Mucosa of descending colon (tissue), 3 donors: ENCODE measurements at regions not wholly inside any gene's neighbourhood (a gene's known extent, or its start where the extent isn't known, plus 50 kb on each side); places are given as distances from the start of the nearest gene placed in this dataset.

ENCODE experiments used
- ATAC-seq: fragments of 200-7000 bp; cut with Tn5 transposase; one replicate; pipeline ENCODE4 v1.9.1; 2020; ENCODE audit warnings: mild to moderate bottlenecking, moderate library complexity
- DNase-seq, 3 donors: peaks; one replicate each; pipeline ENCODE4 v3.0.0-alpha.2; 2020
- H3K36me3 ChIP-seq: fragments of 200-600 bp; one replicate; pipeline ENCODE4 v1.8.0; 2021; ENCODE audit warnings: low read depth, mild to moderate bottlenecking
- H3K4me1 ChIP-seq: fragments of 200-600 bp; one replicate; pipeline ENCODE4 v1.8.0; 2021; ENCODE audit warnings: low read depth, mild to moderate bottlenecking
- H3K4me3 ChIP-seq: fragments of 200-600 bp; one replicate; pipeline ENCODE4 v1.8.0; 2021; ENCODE audit warnings: mild to moderate bottlenecking
- H3K9me3 ChIP-seq: fragments of 200-600 bp; one replicate; pipeline ENCODE4 v1.8.0; 2021; ENCODE audit warnings: mild to moderate bottlenecking
- intact Hi-C, 2 donors: fragments of 100-400 bp; cut with DNase I in 1 of 2; cut with micrococcal nuclease in 1 of 2; formaldehyde crosslinking; loops; one replicate each; pipeline versions ENCODE4 v1.11.0 to v1.11.1; 2022; cut with DNase I, micrococcal nuclease
- TF ChIP-seq, protein P1 (sequence below): fragments of 200-600 bp; IDR thresholded peaks from one replicate; pipeline ENCODE4 v1.8.0; 2022; ENCODE audit warnings: antibody characterized with exemption, mild to moderate bottlenecking
- donor health status: DM: no; HTN: no; CAD: no; lungs with moderate emphysema.
- donor health status: DM: no; HTN: no; CAD: no.
- donor health status: DM: no; HTN: yes; CAD: no.

DNA sequence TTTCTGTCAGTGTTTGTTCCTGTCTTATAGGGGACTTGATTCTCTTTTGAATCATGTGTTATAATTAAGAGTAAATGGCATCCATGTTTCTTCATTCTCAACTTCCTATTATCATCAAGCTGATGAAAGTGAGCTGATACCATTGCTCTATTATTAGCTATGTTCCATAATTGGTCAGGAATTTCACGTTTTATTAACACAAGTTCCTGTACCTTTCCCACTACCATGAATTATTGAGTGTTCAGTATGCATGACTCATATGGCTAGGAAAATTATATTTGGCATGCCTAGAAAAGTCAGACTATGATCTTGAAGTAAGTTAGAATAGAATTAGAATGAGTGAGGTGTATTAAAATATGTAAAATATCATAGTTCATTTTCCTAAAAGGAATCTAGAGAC, 278.9 kb upstream of the LRRC3B start:
- Histone ChIP-seq H3K4me3 (no peak overlapping the region), H3K36me3 (no peaks in the 10 kb centered on the region), H3K9me3 (peaks cover 32% of the 10 kb centered on the region), H3K4me1 (no peaks in the 10 kb centered on the region)
- TF ChIP-seq, protein P1, sequence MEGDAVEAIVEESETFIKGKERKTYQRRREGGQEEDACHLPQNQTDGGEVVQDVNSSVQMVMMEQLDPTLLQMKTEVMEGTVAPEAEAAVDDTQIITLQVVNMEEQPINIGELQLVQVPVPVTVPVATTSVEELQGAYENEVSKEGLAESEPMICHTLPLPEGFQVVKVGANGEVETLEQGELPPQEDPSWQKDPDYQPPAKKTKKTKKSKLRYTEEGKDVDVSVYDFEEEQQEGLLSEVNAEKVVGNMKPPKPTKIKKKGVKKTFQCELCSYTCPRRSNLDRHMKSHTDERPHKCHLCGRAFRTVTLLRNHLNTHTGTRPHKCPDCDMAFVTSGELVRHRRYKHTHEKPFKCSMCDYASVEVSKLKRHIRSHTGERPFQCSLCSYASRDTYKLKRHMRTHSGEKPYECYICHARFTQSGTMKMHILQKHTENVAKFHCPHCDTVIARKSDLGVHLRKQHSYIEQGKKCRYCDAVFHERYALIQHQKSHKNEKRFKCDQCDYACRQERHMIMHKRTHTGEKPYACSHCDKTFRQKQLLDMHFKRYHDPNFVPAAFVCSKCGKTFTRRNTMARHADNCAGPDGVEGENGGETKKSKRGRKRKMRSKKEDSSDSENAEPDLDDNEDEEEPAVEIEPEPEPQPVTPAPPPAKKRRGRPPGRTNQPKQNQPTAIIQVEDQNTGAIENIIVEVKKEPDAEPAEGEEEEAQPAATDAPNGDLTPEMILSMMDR: no peak
- no peak for DNase-seq
- no peak for ATAC-seq
- intact Hi-C loops: no loop called here

DNA sequence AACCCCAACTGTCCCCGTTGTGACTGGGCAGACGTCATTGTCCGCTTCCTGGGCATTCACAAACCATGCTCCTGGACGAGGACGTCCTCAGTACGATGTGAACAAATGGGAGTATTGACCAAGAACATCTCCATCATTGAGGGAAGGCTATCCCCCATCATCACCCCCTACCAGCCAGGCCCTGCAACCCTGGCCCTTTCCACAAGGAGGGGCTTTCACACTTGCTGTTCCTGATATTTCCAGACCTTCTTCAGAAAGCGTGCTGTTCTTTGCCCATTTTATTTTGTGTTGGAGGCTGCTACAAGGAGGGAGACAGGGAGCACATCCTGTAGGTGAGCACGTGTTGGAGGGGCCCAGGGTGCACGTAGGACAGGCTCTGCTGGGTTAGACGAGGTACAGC, 277.0 kb upstream of the LRRC3B start:
- Histone ChIP-seq H3K4me1 (no peaks in the 10 kb centered on the region), H3K9me3 (peaks cover 49% of the 10 kb centered on the region), H3K4me3 (no peak overlapping the region), H3K36me3 (no peaks in the 10 kb centered on the region)
- TF ChIP-seq, protein P1: no peak
- no peak for DNase-seq
- ATAC-seq: no peak
- intact Hi-C loops: no loop called here

DNA sequence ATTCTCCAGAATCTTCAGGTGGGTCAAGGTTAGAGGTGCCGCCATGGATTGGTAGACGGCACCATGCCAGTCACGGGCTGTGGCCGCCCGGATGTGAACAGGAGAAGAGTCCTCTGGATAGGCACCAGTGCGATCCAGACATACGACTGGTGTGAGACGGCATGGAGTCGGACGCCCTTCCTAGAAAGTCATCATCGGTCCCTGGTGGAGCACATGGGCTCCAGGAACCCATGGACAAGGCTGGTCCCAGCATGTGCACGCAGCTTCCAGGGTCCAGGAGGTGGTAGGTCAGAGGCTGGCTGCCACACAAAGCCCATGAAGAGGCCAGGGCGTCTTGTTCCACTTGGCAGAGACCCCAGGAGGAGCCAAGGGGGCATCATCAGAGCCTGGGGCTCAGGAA, 276.1 kb upstream of the LRRC3B start:
- no peak for DNase-seq
- TF ChIP-seq, protein P1: no peak
- Histone ChIP-seq H3K4me3 (no peak overlapping the region), H3K4me1 (no peaks in the 10 kb centered on the region), H3K9me3 (peaks cover 55% of the 10 kb centered on the region), H3K36me3 (no peaks in the 10 kb centered on the region)
- intact Hi-C loops: no loop called here
- ATAC-seq: no peak

DNA sequence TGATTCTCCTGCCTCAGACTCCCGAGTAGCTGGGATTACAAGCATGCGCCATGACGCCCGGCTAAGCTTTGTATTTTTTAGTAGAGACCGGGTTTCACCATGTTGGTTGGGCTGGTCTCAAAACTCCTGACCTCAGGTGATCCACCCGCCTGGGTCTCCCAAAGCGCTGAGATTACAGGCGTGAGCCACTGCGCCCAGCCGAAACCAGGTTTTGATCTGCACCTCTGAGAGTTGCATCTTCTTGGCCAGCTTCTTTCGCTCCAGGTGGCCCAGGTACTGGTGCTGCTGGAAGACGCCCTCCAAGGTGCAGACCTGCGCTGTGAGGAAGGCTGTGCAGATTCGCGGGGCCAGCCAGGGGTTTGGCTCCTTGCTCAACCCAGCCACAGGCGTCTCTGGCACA, 275.4 kb upstream of the LRRC3B start:
- TF ChIP-seq, protein P1: no peak
- Histone ChIP-seq H3K4me3 (no peak overlapping the region), H3K36me3 (no peaks in the 10 kb centered on the region), H3K9me3 (peaks cover 60% of the 10 kb centered on the region), H3K4me1 (no peaks in the 10 kb centered on the region)
- ATAC-seq (no peak), DNase-seq (no peak)
- intact Hi-C loops: no loop called here

DNA sequence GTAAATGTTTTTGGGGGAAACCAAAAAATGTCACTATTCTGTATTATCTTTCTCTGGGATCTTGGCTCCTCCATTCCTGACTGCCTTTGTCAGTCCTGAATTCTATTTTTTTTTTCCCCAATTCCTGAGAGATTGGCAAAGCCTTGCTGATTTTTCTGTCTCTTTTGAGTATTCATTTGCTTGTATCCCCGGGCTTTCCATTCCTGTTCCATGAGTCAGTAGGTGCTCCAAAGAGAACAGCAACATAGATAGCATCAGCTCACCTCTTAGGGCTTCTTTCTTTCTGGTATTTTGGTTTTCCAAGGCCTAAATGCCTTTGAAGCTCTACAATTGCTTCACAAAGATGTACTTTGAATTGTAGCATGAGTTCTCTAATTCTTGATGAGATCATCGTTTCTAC, 271.7 kb upstream of the LRRC3B start:
- peaks cover 63% of the 10 kb centered on the region for H3K9me3 ChIP-seq
- ATAC-seq: no peak
- no peak overlapping the region for H3K4me3 ChIP-seq
- intact Hi-C loops: no loop called here
- no peak for DNase-seq
- TF ChIP-seq, protein P1: no peak
- H3K36me3 ChIP-seq: no peaks in the 10 kb centered on the region
- no peaks in the 10 kb centered on the region for H3K4me1 ChIP-seq

DNA sequence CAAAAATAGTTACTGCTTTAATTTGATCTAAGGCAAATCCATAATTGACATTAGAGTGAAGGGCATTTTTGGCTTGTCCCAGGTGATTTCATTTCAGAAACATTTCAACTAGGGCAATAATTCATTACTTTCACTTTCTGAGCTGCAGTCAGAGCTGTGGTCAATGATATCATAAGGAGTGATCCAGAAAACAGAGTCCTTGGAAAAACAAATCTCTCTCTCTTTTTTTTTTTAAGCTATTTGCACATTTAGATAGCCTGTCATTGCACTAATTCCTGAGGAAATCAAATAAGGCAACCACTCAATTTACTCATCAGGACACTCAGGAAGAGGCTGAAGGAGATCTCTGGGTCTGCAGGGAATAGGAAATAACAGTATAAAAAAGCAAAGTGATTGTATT, 269.5 kb upstream of the LRRC3B start:
- intact Hi-C loops: no loop called here
- DNase-seq: no peak
- Histone ChIP-seq H3K36me3 (no peaks in the 10 kb centered on the region), H3K9me3 (peaks cover 56% of the 10 kb centered on the region), H3K4me3 (no peak overlapping the region), H3K4me1 (no peaks in the 10 kb centered on the region)
- no peak for ATAC-seq
- TF ChIP-seq, protein P1: no peak
